ENCODE measurements at regions not wholly inside any gene's neighbourhood (a gene's known extent, or its start where the extent isn't known, plus 50 kb on each side); places are given as distances from the start of the nearest gene placed in this dataset.

- DNase-seq (ENCODE audit: low read depth in 1 of 2, low spot score in 1 of 2), result no peak
- H3K9me3 ChIP-seq (ENCODE audit: low read depth), result no peaks in the 10 kb centered on the region
- no peak for TF ChIP-seq CTCF (IDR thresholded peaks at IDR 0.05; ENCODE audit: low read depth, low read length)
- no peak overlapping the region for H3K4me3 ChIP-seq
- H3K36me3 ChIP-seq, result no peaks in the 10 kb centered on the region
- no peaks in the 10 kb centered on the region for H3K27me3 ChIP-seq
- peaks cover 6% of the 10 kb centered on the region for H3K4me1 ChIP-seq (ENCODE audit: low read depth)
- H3K27ac ChIP-seq, result no peak overlapping the region
Observed at GRCh38 chr1:168845140-168845539, 116.1 kb upstream of the DPT start.

GRCh38 chr1:168848051-168848450, 119.0 kb upstream of the DPT start:
- H3K27ac ChIP-seq, result no peak overlapping the region
- H3K4me1 ChIP-seq (ENCODE audit: low read depth), result peaks cover 6% of the 10 kb centered on the region
- TF ChIP-seq CTCF (IDR thresholded peaks at IDR 0.05; ENCODE audit: low read depth, low read length), result no peak
- no peaks in the 10 kb centered on the region for H3K9me3 ChIP-seq (ENCODE audit: low read depth)
- H3K36me3 ChIP-seq, result no peaks in the 10 kb centered on the region
- no peak for DNase-seq (ENCODE audit: low read depth in 1 of 2, low spot score in 1 of 2)
- H3K4me3 ChIP-seq, result no peak overlapping the region
- no peaks in the 10 kb centered on the region for H3K27me3 ChIP-seq

- Histone ChIP-seq H3K4me3 (no peak overlapping the region), H3K4me1 (ENCODE audit: low read depth) (no peaks in the 10 kb centered on the region), H3K36me3 (no peaks in the 10 kb centered on the region), H3K9me3 (ENCODE audit: low read depth) (no peaks in the 10 kb centered on the region), H3K27ac (no peak overlapping the region), H3K27me3 (no peaks in the 10 kb centered on the region)
- no peak for TF ChIP-seq CTCF (IDR thresholded peaks at IDR 0.05; ENCODE audit: low read depth, low read length)
- no peak for DNase-seq (ENCODE audit: low read depth in 1 of 2, low spot score in 1 of 2)
Observed at GRCh38 chr1:168861421-168862004, 132.5 kb upstream of the DPT start.

- no peaks in the 10 kb centered on the region for H3K27me3 ChIP-seq
- H3K27ac ChIP-seq, result no peak overlapping the region
- TF ChIP-seq CTCF (IDR thresholded peaks at IDR 0.05; ENCODE audit: low read depth, low read length), result no peak
- H3K4me3 ChIP-seq, result no peak overlapping the region
- no peaks in the 10 kb centered on the region for H3K9me3 ChIP-seq (ENCODE audit: low read depth)
- H3K4me1 ChIP-seq (ENCODE audit: low read depth), result no peaks in the 10 kb centered on the region
- peak in 1 of 2 donors; percentile 49 for DNase-seq (ENCODE audit: low read depth in 1 of 2, low spot score in 1 of 2)
- no peaks in the 10 kb centered on the region for H3K36me3 ChIP-seq
Observed at GRCh38 chr1:168863772-168864171, 134.8 kb upstream of the DPT start.

GRCh38 chr1:168864266-168864665, 135.3 kb upstream of the DPT start:
- Histone ChIP-seq H3K36me3 (no peaks in the 10 kb centered on the region), H3K27me3 (no peaks in the 10 kb centered on the region), H3K9me3 (ENCODE audit: low read depth) (no peaks in the 10 kb centered on the region), H3K4me3 (no peak overlapping the region), H3K4me1 (ENCODE audit: low read depth) (no peaks in the 10 kb centered on the region), H3K27ac (no peak overlapping the region)
- DNase-seq (ENCODE audit: low read depth in 1 of 2, low spot score in 1 of 2), result no peak
- no peak for TF ChIP-seq CTCF (IDR thresholded peaks at IDR 0.05; ENCODE audit: low read depth, low read length)

Measured in cardiac muscle cell (in vitro differentiated cells and primary cell).